ENCODE measurements at regions not wholly inside any gene's neighbourhood (a gene's known extent, or its start where the extent isn't known, plus 50 kb on each side); places are given as distances from the start of the nearest gene placed in this dataset.

DNA sequence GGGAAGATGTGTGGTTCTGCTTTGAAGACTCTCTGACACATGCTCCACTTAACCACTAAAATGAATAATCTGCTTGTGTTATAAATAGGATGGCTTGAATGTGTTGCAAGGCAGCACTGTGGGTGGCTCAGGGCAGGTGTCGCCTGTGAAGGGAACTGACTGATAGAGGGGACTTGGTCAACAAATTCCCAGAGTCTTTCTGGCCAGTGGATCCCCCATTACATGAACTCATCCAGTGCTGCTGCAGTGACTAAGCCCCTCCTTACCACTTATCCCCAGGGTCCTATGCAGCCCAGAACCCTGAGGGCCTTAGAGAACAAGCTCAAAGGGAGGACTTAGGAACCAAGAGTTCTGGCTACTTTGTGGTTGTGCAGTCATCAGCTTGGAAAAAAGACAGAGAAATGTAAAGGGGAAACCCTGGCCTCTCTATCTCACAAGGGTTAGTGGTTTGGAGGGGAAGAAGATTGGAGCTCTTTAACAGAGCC is 226.2 kb upstream of the TNP1 start:
- no peaks in the 10 kb centered on the region for H3K9me3 ChIP-seq (replicated peaks; ENCODE audit: control insufficient read depth, insufficient read depth, low read length)
- intact Hi-C loops (cut with micrococcal nuclease; ENCODE audit: unreplicated experiment) (loop anchor here (10.0 kb wide), 1 partner anchor 359 kb away; no protein-coding TSS in a partner anchor), in situ Hi-C loops (cut with MboI) (loop anchor here (5.0 kb wide), 1 partner anchor 136 kb away; no protein-coding TSS in a partner anchor)
- no peak overlapping the region for H3K4me3 ChIP-seq
- WGBS (ENCODE audit: insufficient coverage, insufficient replicate concordance, low lambda C conversion rate, missing lambda C conversion rate) = 0% methylated on average over 1 of the region's 1 CpG
- ChIA-PET SMC1A (ENCODE audit: uncharacterized antibody, unreplicated experiment) (interaction anchor here (1.0 to 1.8 kb wide), 6 partner anchors 8 to 137 kb away, joined by 3 to 5 read pairs (median 4); no protein-coding TSS in a partner anchor), POLR2A (no interaction called here), CTCF (interaction anchor here (0.5 to 1.3 kb wide), 4 partner anchors 15 to 627 kb away, joined by 3 to 4 read pairs (median 3); no protein-coding TSS in a partner anchor), RAD21 (ENCODE audit: unreplicated experiment) (interaction anchor here (1.6 kb wide), 1 partner anchor 21 kb away, joined by 3 read pairs; no protein-coding TSS in a partner anchor)
- H2AFZ ChIP-seq (ENCODE audit: control insufficient read depth, low read depth, low read length) = peak overlapping the region; percentile 41; the same call in 1 of the 2 replicates
- no peaks in the 10 kb centered on the region for H3K36me3 ChIP-seq (ENCODE audit: control insufficient read depth in 2 of 2, insufficient read depth in 2 of 2, low read length in 1 of 2)
- no peaks in the 10 kb centered on the region for H4K20me1 ChIP-seq (ENCODE audit: control insufficient read depth, insufficient read depth)
- peak; percentile 61 for ATAC-seq
- no TSS peak for BruUV-seq (replicated peaks)
- H3K9ac ChIP-seq (ENCODE audit: control insufficient read depth, insufficient read depth, low read length) = no peak overlapping the region
- no peaks in the 10 kb centered on the region for H3K79me2 ChIP-seq (ENCODE audit: control insufficient read depth, insufficient read depth, low read length)
- FAIRE-seq = peak; percentile 7
- peaks cover 28% of the 10 kb centered on the region for H3K4me1 ChIP-seq (ENCODE audit: control insufficient read depth, insufficient read depth, low read length)
- peak overlapping the region; percentile 51 for H3K4me2 ChIP-seq (ENCODE audit: control insufficient read depth, insufficient read depth)
- no peak for DNase-seq (ENCODE audit: low read depth, low spot score)
- peak overlapping the region; percentile 23 for H3K27ac ChIP-seq (ENCODE audit: control insufficient read depth, insufficient read depth)
- no peaks in the 10 kb centered on the region for H3K27me3 ChIP-seq (replicated peaks in 1 of 2; ENCODE audit: control insufficient read depth in 2 of 2, insufficient read depth in 2 of 2, low read length in 1 of 2)
- TF ChIP-seq NR2F1 (conservative IDR thresholded peaks at IDR 0.05) (no peak), CREM (IDR thresholded peaks at IDR 0.05; ENCODE audit: low read depth) (0 out of 2 replicates have a peak, but pooled peaks have one; percentile 13), RAD21 (IDR thresholded peaks at IDR 0.05; ENCODE audit: insufficient read depth, low read depth, low read length) (0 out of 2 replicates have a peak, but pooled peaks have one; percentile 1), TAF1 (IDR thresholded peaks at IDR 0.05; ENCODE audit: borderline replicate concordance, low read depth, low read length) (no peak), SMARCA5 (IDR thresholded peaks at IDR 0.05) (no peak), ATF2 (IDR thresholded peaks at IDR 0.05; ENCODE audit: low read length) (peak; percentile 54; the same call in 1 of the 2 replicates), BHLHE40 (IDR thresholded peaks at IDR 0.05; ENCODE audit: borderline replicate concordance in 1 of 2, low read depth in 2 of 2, low read length in 1 of 2) (no peak), MEF2B (IDR thresholded peaks at IDR 0.05; ENCODE audit: partially characterized antibody, poor library complexity, severe bottlenecking) (peak; percentile 48), IKZF2 (IDR thresholded peaks at IDR 0.05) (peak; percentile 45 to 55; a peak in 3 of 4 replicates), IRF5 (IDR thresholded peaks at IDR 0.05; ENCODE audit: borderline replicate concordance) (no peak), USF2 (IDR thresholded peaks at IDR 0.05; ENCODE audit: borderline replicate concordance, low read depth, low read length) (no peak), ZBTB40 (IDR thresholded peaks at IDR 0.05; ENCODE audit: borderline replicate concordance) (no peak), SPI1 (IDR thresholded peaks at IDR 0.05; ENCODE audit: borderline replicate concordance, insufficient read depth, low read depth, low read length) (peak; percentile 27; the same call in 1 of the 2 replicates)
- TF ChIP-seq, protein P1, sequence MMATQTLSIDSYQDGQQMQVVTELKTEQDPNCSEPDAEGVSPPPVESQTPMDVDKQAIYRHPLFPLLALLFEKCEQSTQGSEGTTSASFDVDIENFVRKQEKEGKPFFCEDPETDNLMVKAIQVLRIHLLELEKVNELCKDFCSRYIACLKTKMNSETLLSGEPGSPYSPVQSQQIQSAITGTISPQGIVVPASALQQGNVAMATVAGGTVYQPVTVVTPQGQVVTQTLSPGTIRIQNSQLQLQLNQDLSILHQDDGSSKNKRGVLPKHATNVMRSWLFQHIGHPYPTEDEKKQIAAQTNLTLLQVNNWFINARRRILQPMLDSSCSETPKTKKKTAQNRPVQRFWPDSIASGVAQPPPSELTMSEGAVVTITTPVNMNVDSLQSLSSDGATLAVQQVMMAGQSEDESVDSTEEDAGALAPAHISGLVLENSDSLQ (IDR thresholded peaks at IDR 0.05) = no peak

Data from GM12878 (cell line).